ENCODE measurements at regions not wholly inside any gene's neighbourhood (a gene's known extent, or its start where the extent isn't known, plus 50 kb on each side); places are given as distances from the start of the nearest gene placed in this dataset.

- Histone ChIP-seq H3K4me3 (no peak overlapping the region), H3K27ac (no peak overlapping the region)
- DNase-seq (ENCODE audit: low spot score): no peak
- no peak for TF ChIP-seq CTCF (IDR thresholded peaks at IDR 0.05)
Measured at GRCh38 chr4:156593464-156593863, 378.1 kb downstream of the PDGFC start.

- Histone ChIP-seq H3K4me3 (no peak overlapping the region), H3K27ac (no peak overlapping the region)
- TF ChIP-seq CTCF (IDR thresholded peaks at IDR 0.05): no peak
- no peak for DNase-seq (ENCODE audit: low spot score)
Measured at GRCh38 chr4:156591679-156592078, 379.9 kb downstream of the PDGFC start.

GRCh38 chr4:156584100-156584499 lies 387.5 kb downstream of the PDGFC start:
- Histone ChIP-seq H3K4me3 (no peak overlapping the region), H3K27ac (no peak overlapping the region)
- no peak for DNase-seq (ENCODE audit: low spot score)
- TF ChIP-seq CTCF (IDR thresholded peaks at IDR 0.05): no peak

- no peak overlapping the region for H3K27ac ChIP-seq
- H3K4me3 ChIP-seq: no peak overlapping the region
- no peak for DNase-seq (ENCODE audit: low spot score)
- TF ChIP-seq CTCF (IDR thresholded peaks at IDR 0.05): no peak
Measured at GRCh38 chr4:156583265-156583664, 388.3 kb downstream of the PDGFC start.

- peak overlapping the region; percentile 4 for H3K4me3 ChIP-seq
Measured at GRCh38 chr4:156581282-156582063, 390.1 kb downstream of the PDGFC start.

GRCh38 chr4:156578713-156579112 lies 392.9 kb downstream of the PDGFC start:
- no peak overlapping the region for H3K27ac ChIP-seq
- TF ChIP-seq CTCF (IDR thresholded peaks at IDR 0.05): no peak
- H3K4me3 ChIP-seq: no peak overlapping the region
- DNase-seq (ENCODE audit: low spot score): no peak

More at GRCh38 chr4:156581282-156582063, 390.1 kb downstream of the PDGFC start:
- no peak for DNase-seq (ENCODE audit: low spot score)
- TF ChIP-seq CTCF (IDR thresholded peaks at IDR 0.05): no peak
- H3K27ac ChIP-seq: no peak overlapping the region

GRCh38 chr4:156578005-156578404 lies 393.6 kb downstream of the PDGFC start:
- H3K4me3 ChIP-seq: no peak overlapping the region
- peak overlapping the region; percentile 23 to 34 for H3K27ac ChIP-seq
- DNase-seq (ENCODE audit: low spot score): no peak
- TF ChIP-seq CTCF (IDR thresholded peaks at IDR 0.05): no peak

Data from coronary artery (tissue), 2 donors.